ENCODE measurements at regions not wholly inside any gene's neighbourhood (a gene's known extent, or its start where the extent isn't known, plus 50 kb on each side); places are given as distances from the start of the nearest gene placed in this dataset.

GRCh38 chr7:67821116-67821515 is 824.5 kb downstream of the TYW1 start:
- no peak for TF ChIP-seq CTCF (IDR thresholded peaks at IDR 0.05; ENCODE audit: unreplicated experiment)
- no peak overlapping the region for H3K27ac Mint-ChIP-seq (ENCODE audit: unreplicated experiment)
- no peak overlapping the region for H3K4me3 Mint-ChIP-seq (ENCODE audit: unreplicated experiment)
- no peak for DNase-seq (ENCODE audit: low spot score)
- H3K9me3 Mint-ChIP-seq (ENCODE audit: unreplicated experiment), result peaks cover 53% of the 10 kb centered on the region
- peaks cover 4% of the 10 kb centered on the region for H3K27me3 Mint-ChIP-seq (ENCODE audit: unreplicated experiment)
- peaks cover 15% of the 10 kb centered on the region for H3K36me3 Mint-ChIP-seq (ENCODE audit: low read depth, unreplicated experiment)
- H3K4me1 Mint-ChIP-seq (ENCODE audit: unreplicated experiment), result no peaks in the 10 kb centered on the region

GRCh38 chr7:67823345-67823744 is 826.7 kb downstream of the TYW1 start:
- Mint-ChIP-seq H3K27me3 (ENCODE audit: unreplicated experiment) (peaks cover 2% of the 10 kb centered on the region), H3K4me3 (ENCODE audit: unreplicated experiment) (no peak overlapping the region), H3K9me3 (ENCODE audit: unreplicated experiment) (peaks cover 59% of the 10 kb centered on the region), H3K27ac (ENCODE audit: unreplicated experiment) (no peak overlapping the region), H3K4me1 (ENCODE audit: unreplicated experiment) (no peaks in the 10 kb centered on the region), H3K36me3 (ENCODE audit: low read depth, unreplicated experiment) (peaks cover 10% of the 10 kb centered on the region)
- no peak for DNase-seq (ENCODE audit: low spot score)
- TF ChIP-seq CTCF (IDR thresholded peaks at IDR 0.05; ENCODE audit: unreplicated experiment), result no peak

GRCh38 chr7:67825356-67825755 is 828.7 kb downstream of the TYW1 start:
- Mint-ChIP-seq H3K27me3 (ENCODE audit: unreplicated experiment) (peaks cover 2% of the 10 kb centered on the region), H3K36me3 (ENCODE audit: low read depth, unreplicated experiment) (peaks cover 5% of the 10 kb centered on the region), H3K4me1 (ENCODE audit: unreplicated experiment) (no peaks in the 10 kb centered on the region), H3K27ac (ENCODE audit: unreplicated experiment) (no peak overlapping the region), H3K4me3 (ENCODE audit: unreplicated experiment) (no peak overlapping the region), H3K9me3 (ENCODE audit: unreplicated experiment) (peaks cover 45% of the 10 kb centered on the region)
- TF ChIP-seq CTCF (IDR thresholded peaks at IDR 0.05; ENCODE audit: unreplicated experiment), result no peak
- DNase-seq (ENCODE audit: low spot score), result no peak

GRCh38 chr7:67841896-67842295 is 845.3 kb downstream of the TYW1 start:
- Mint-ChIP-seq H3K9me3 (ENCODE audit: unreplicated experiment) (peaks cover 21% of the 10 kb centered on the region), H3K4me1 (ENCODE audit: unreplicated experiment) (no peaks in the 10 kb centered on the region), H3K4me3 (ENCODE audit: unreplicated experiment) (no peak overlapping the region), H3K36me3 (ENCODE audit: low read depth, unreplicated experiment) (peaks cover 4% of the 10 kb centered on the region), H3K27me3 (ENCODE audit: unreplicated experiment) (no peaks in the 10 kb centered on the region), H3K27ac (ENCODE audit: unreplicated experiment) (no peak overlapping the region)
- TF ChIP-seq CTCF (IDR thresholded peaks at IDR 0.05; ENCODE audit: unreplicated experiment), result no peak
- no peak for DNase-seq (ENCODE audit: low spot score)

GRCh38 chr7:67842571-67842970 is 845.9 kb downstream of the TYW1 start:
- Mint-ChIP-seq H3K9me3 (ENCODE audit: unreplicated experiment) (peaks cover 25% of the 10 kb centered on the region), H3K27ac (ENCODE audit: unreplicated experiment) (no peak overlapping the region), H3K4me3 (ENCODE audit: unreplicated experiment) (no peak overlapping the region), H3K27me3 (ENCODE audit: unreplicated experiment) (no peaks in the 10 kb centered on the region), H3K36me3 (ENCODE audit: low read depth, unreplicated experiment) (peaks cover 7% of the 10 kb centered on the region), H3K4me1 (ENCODE audit: unreplicated experiment) (no peaks in the 10 kb centered on the region)
- no peak for DNase-seq (ENCODE audit: low spot score)
- TF ChIP-seq CTCF (IDR thresholded peaks at IDR 0.05; ENCODE audit: unreplicated experiment), result no peak
